Astrocyte of the spinal cord (primary cell): ENCODE measurements at regions not wholly inside any gene's neighbourhood (a gene's known extent, or its start where the extent isn't known, plus 50 kb on each side); places are given as distances from the start of the nearest gene placed in this dataset.

Experiments used
- DNase-seq: peaks from one replicate; pipeline ENCODE4 v3.0.0; 2011; ENCODE audit warnings: low read depth, low spot score
- H3K4me3 ChIP-seq: 2 replicates; pipeline ENCODE4 v1.5.1; 2011; ENCODE audit warnings: low read depth, mild to moderate bottlenecking, low read length, moderate library complexity
- CTCF ChIP-seq: IDR thresholded peaks from 2 replicates; pipeline ENCODE4 v1.5.1; 2012; ENCODE audit warnings: low read depth, mild to moderate bottlenecking, low read length, inconsistent platforms
- in situ Hi-C: cut with HindIII; loops from 2 replicates; pipeline ENCODE4 v1.10.0; 2017; ENCODE audit warnings: low sequenced_read_pairs

- in situ Hi-C loops, result no loop called here
- no peak for DNase-seq
- H3K4me3 ChIP-seq, result no peak overlapping the region
- TF ChIP-seq CTCF, result no peak
Measured at GRCh38 chr14:54232735-54233134, 164.1 kb upstream of the CDKN3 start.

- in situ Hi-C loops, result no loop called here
- no peak for DNase-seq
- no peak for TF ChIP-seq CTCF
- no peak overlapping the region for H3K4me3 ChIP-seq
Measured at GRCh38 chr14:54241517-54241916, 155.3 kb upstream of the CDKN3 start.

GRCh38 chr14:54251356-54251755 lies 145.5 kb upstream of the CDKN3 start:
- in situ Hi-C loops, result no loop called here
- TF ChIP-seq CTCF, result no peak
- H3K4me3 ChIP-seq, result no peak overlapping the region
- DNase-seq, result no peak

GRCh38 chr14:54252072-54252730 lies 144.6 kb upstream of the CDKN3 start:
- TF ChIP-seq CTCF, result no peak
- H3K4me3 ChIP-seq, result no peak overlapping the region
- peak; percentile 91 for DNase-seq
- in situ Hi-C loops, result no loop called here

- DNase-seq, result peak; percentile 98
- in situ Hi-C loops, result no loop called here
- no peak for TF ChIP-seq CTCF
Measured at GRCh38 chr14:54253195-54253947, 143.4 kb upstream of the CDKN3 start.

GRCh38 chr14:54256156-54256555 lies 140.7 kb upstream of the CDKN3 start:
- no peak for DNase-seq
- in situ Hi-C loops, result no loop called here
- no peak for TF ChIP-seq CTCF
- H3K4me3 ChIP-seq, result no peak overlapping the region

More at GRCh38 chr14:54253195-54253947, 143.4 kb upstream of the CDKN3 start:
- H3K4me3 ChIP-seq, result no peak overlapping the region
